HG02970 (cell line): ENCODE measurements at regions not wholly inside any gene's neighbourhood (a gene's known extent, or its start where the extent isn't known, plus 50 kb on each side); places are given as distances from the start of the nearest gene placed in this dataset.

Experiments used
- ATAC-seq: cut with Tn5 transposase; IDR thresholded peaks from one replicate; pipeline ENCODE4 v1.9.1; 2021; ENCODE audit warnings: mild to moderate bottlenecking, moderate library complexity, moderate number of reproducible peaks; ENCODE audit not compliant: unreplicated experiment, low FRiP score

DNA sequence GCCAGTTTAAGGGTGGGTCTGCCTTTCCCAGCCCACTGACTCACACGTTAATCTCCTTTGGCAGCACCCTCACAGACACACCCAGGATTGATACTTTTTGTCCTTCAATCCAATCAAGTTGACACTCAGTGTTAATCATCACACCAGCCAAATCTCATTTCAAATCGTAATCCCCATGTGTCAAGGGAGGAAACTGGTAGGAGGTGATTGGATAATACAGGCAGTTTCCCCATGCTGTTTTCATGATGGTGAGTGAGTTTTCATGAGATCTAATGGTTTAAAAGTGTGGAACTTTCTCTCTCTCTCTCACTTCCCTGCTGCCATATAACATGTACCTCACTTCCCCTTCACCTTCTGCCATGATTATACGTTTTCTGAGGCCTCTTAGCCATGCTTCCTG is 647.2 kb upstream of the FRG1 start:
- no peak for ATAC-seq

- no peak for ATAC-seq
These were observed 646.1 kb upstream of the FRG1 start for GRCh38 chr4:189294574-189294973.

DNA sequence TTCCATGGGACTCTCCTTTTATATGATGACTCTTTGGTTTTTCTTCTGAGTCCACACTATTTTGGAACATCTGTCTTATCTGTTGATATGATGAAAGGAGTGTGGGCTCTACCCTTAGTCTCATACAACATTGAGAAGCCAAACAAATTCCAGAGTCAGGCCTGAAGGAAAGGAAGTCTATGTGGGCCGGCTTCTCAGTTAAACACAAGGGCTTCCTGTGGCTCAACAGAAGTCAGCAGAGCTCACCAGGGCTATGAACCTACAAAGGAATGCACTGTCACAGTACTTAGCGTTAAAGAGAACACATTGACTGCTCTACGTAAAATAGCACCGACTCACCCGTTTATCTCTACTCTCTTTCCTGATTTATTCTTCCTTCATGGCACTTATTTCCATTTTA is 641.0 kb upstream of the FRG1 start:
- ATAC-seq, result no peak

- no peak for ATAC-seq
These were observed 639.0 kb upstream of the FRG1 start for GRCh38 chr4:189301692-189302091.

GRCh38 chr4:189302719-189303118 is 638.0 kb upstream of the FRG1 start:
- no peak for ATAC-seq

- ATAC-seq, result no peak
These were observed 636.5 kb upstream of the FRG1 start for GRCh38 chr4:189304167-189304566.

DNA sequence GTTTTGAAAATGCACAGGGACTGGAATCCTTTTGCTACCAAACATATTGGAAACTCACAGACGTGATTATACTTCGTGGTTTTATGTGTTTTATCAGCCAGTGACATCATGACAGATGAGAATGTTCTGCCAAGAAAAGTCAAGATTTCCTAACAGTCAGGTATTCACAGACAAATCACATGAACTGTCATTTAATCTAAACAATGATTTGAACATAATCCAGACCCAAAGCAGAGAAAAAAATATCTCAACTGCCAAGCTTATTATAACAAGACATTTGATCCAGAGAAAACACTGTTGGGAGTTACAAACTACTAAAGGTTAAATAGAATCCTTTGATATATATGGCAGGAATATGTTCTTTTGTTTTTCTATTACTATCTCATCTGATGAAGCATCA is 635.9 kb upstream of the FRG1 start:
- no peak for ATAC-seq

GRCh38 chr4:189305500-189305899 is 635.2 kb upstream of the FRG1 start:
- ATAC-seq, result no peak

GRCh38 chr4:189311251-189311650 is 629.4 kb upstream of the FRG1 start:
- no peak for ATAC-seq

- ATAC-seq, result no peak
These were observed 627.6 kb upstream of the FRG1 start for GRCh38 chr4:189313064-189313463.

GRCh38 chr4:189313861-189314513 is 626.7 kb upstream of the FRG1 start:
- no peak for ATAC-seq

DNA sequence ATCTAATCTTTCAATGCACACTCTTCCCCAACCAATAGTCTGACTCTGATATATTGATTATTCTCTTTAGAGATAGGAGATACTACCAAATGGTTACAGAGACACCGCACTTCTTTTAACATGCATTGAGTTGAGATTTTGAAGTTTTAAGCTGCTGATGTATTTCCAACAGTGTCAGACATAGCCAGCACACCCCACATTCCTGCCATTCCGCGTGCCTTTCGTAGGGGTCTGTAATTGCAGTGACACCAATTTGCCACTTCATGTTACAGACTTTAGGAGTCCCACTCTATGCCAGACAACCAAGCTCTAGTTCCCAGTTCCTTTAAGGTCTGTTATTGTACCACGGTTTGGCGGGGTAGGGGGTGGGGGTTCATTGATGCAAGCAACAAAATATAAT is 618.2 kb upstream of the FRG1 start:
- ATAC-seq, result no peak

DNA sequence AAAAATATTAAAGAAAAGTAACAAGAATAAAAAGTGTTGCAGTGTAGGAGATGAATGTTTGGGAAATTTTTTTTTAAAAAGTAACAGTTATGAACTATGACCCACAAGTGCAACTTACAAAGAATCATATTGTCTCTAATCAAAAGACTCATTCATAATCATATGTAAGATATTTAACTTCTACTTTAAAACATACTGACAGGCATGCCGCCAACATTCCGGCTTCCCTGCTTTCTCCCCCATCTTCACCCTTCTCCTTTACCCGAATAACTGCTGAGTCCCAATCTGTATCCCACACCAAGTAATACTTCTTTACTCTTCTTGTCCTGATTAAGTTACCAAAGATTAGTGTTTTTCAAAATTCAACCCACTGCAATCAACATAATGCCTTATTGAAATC is 598.8 kb upstream of the FRG1 start:
- no peak for ATAC-seq

DNA sequence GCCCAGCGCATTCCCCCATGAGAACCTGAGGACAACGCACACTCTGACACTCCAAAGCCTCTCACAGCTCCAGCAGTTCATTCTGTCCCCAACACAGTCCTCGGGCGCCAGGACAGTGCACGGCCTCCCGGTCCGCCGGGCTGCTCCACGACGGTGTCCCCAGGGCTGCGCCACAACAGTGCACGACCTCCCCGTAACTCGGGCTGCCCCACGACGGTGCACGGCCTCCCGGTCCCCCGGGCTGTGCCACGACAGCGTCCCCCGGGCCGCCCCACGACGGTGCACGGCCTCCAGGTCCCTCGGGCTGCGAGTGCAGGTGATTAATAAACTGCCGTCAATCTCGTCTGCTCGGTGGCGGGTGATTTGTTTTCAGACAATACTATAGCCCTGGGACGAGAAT is 585.1 kb upstream of the FRG1 start:
- ATAC-seq, result no peak

DNA sequence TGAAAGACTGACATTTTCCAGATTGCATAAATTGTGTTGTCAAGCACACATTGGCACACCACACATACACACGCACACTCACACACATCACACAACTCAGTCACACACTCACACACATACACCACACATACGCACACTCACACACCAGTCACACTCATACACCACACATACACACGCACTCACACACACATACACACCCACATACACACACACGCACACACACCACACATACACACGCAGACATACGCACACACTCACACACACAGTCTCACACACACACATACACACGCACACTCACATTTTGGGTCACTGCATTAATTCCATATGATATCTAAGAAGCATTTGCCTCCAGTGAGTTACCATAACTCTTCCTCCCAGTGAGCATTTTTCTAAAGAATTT is 578.3 kb upstream of the FRG1 start:
- ATAC-seq, result no peak

GRCh38 chr4:189364032-189364449 is 576.6 kb upstream of the FRG1 start:
- no peak for ATAC-seq

GRCh38 chr4:189365451-189365850 is 575.2 kb upstream of the FRG1 start:
- ATAC-seq, result no peak

- ATAC-seq, result no peak
These were observed 572.8 kb upstream of the FRG1 start for GRCh38 chr4:189367832-189368231.

DNA sequence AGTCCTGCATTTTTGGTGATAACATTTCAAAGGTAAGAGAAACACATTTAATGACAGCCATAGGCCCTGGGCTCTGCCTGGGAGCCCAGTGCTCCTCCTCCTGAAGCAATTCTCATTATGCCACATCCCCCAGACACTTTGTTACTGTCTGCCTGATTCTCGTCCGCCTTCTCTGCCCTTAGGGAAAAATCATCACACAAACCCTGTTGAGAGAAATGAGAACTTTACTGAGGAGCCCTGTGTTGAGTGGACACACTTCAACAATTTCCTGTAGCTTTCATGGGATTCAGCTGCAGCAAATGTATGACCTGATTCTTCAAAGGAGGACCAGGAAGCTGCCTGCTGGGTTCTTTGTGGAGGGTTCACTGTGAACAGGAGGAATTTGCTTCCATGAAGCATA is 566.5 kb upstream of the FRG1 start:
- ATAC-seq, result no peak

DNA sequence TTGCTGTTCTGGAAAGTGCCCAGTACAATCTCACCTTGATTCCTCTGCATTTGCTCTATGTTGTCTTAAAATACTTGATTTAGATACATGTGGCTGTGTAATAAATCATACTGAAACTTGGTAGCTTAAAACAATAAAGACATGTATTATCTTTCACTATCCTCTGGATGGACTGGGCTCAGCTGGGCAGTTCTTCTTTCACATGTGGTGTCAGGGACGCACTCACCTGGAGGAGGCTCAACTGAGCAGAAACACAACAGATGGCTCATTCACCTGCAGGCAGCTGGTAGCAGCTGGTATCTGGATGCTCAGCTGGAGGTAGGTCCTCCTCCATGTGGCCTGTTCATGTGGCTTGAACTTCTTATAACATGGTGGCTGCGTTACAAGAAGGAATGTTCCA is 563.8 kb upstream of the FRG1 start:
- ATAC-seq, result no peak

DNA sequence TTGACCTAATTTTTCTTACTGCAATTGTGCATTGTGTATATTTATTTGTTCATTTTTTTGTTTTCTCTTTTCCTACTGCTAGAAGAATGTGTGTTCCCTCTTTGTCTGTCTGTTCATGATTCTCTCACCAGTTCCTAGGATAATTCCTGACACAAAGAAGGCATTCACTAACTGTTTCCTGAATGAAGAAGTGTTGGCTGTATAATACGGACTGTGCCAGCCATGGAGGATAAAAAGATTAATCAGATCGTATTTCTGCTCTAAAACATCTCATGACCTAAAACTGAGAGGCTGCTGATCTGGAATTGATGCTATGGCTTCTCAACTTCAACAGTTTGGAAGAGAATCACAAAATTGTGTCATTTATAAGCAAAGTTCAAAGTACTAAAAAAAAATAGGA is 563.1 kb upstream of the FRG1 start:
- no peak for ATAC-seq

DNA sequence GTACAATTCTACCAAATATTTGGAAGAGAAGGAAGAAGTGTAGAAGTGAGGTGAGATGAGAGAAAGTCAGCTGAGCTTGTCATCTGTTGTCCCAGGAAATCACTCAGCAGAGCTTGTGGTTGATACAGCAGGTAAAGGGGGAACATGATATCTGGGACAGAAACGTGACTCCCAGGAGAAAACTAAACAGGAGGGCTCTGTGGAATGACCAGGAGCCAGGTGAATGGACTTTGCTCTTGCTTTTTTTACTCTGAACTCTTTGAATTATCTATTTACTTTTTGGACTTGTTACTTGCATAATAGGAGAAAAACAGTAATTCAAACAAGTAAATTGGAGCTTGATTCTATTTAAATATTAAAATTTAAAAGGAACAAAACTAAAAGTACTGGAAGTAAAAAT is 555.6 kb upstream of the FRG1 start:
- ATAC-seq, result no peak

DNA sequence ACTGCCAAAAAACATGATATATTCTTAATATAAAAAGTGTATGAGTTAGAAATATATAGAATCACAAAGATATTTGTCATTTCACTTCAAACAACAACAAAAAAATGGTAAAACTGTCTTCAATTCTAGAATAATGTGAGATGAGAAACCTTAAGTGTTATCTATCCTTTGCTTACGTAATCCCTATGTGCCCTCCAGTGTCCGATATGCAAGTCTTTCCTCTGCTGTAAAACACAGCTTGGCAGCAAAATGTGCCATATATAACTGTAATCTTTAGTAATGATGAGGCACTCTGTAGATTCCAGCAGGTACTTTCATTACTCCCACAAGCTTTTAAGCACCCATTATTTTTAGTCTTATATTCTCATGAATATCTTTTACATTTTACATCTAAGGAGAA is 555.1 kb upstream of the FRG1 start:
- ATAC-seq, result no peak
